ENCODE measurements at regions not wholly inside any gene's neighbourhood (a gene's known extent, or its start where the extent isn't known, plus 50 kb on each side); places are given as distances from the start of the nearest gene placed in this dataset.

GRCh38 chr14:71317385-71318096 lies 410.3 kb downstream of the PCNX1 start:
- Histone ChIP-seq H3K4me3 (ENCODE audit: insufficient read depth in 1 of 2, low read depth in 1 of 2, low read length in 2 of 2) (no peak overlapping the region), H2BK15ac (ENCODE audit: low read depth, poor library complexity, severe bottlenecking) (no peak overlapping the region), H3K4ac (ENCODE audit: low read depth in 1 of 2, low read length in 2 of 2) (no peak overlapping the region), H3K4me2 (ENCODE audit: low read length, poor library complexity, severe bottlenecking) (no peak overlapping the region), H2BK5ac (ENCODE audit: low read depth, low read length, poor library complexity, severe bottlenecking) (no peak overlapping the region), H3K36me3 (ENCODE audit: control insufficient read depth in 1 of 2, insufficient read depth in 2 of 2, low read depth in 1 of 2, low read length in 2 of 2) (no peaks in the 10 kb centered on the region), H2AFZ (ENCODE audit: low read depth, low read length) (no peak overlapping the region), H3K4me1 (ENCODE audit: control insufficient read depth, insufficient read depth, low read depth, low read length) (no peaks in the 10 kb centered on the region), H3K18ac (ENCODE audit: low read depth in 1 of 2, low read length in 2 of 2) (no peak overlapping the region), H2BK120ac (ENCODE audit: low read depth, low read length) (no peak overlapping the region), H3K9ac (ENCODE audit: low read length) (peak overlapping the region; percentile 42), H2AK5ac (ENCODE audit: low read length, severe bottlenecking) (no peak overlapping the region), H3K14ac (ENCODE audit: low read length in 2 of 2) (no peak overlapping the region), H2BK12ac (ENCODE audit: low read length in 2 of 2) (no peak overlapping the region), H4K8ac (ENCODE audit: low read length) (no peak overlapping the region), H3K79me1 (replicated peaks; ENCODE audit: low read length, poor library complexity, severe bottlenecking) (peaks cover 4% of the 10 kb centered on the region), H3K9me3 (ENCODE audit: control insufficient read depth, low read length) (no peaks in the 10 kb centered on the region), H3K23ac (ENCODE audit: low read length in 2 of 2) (no peak overlapping the region), H3K27ac (ENCODE audit: low read length, poor library complexity, severe bottlenecking) (no peak overlapping the region), H4K91ac (ENCODE audit: low read length) (no peak overlapping the region), H3K27me3 (ENCODE audit: control insufficient read depth in 1 of 2, insufficient read depth in 1 of 2, low read length in 2 of 2) (no peaks in the 10 kb centered on the region)
- WGBS, result 89% methylated on average over 4 of the region's 4 CpGs
- DNase-seq, result no peak

DNA sequence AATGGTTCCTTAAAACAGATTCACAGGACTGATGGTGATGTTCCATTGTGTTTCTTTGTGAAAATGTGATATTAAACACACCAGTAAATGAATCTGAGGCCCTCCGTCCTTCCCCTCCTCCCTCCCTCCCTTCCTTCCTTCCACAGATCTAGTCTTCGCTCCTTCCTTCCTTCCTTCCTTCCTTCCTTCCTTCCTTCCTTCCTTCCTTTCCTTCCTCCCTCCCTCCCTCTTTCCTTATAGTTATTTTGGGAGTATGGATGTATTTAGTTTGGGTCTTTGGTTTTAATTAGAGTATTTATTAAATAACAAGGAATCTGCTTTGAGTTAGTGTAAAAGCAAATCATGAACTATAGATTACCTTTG lies 410.8 kb downstream of the PCNX1 start:
- Histone ChIP-seq H3K79me1 (replicated peaks; ENCODE audit: low read length, poor library complexity, severe bottlenecking) (peaks cover 4% of the 10 kb centered on the region), H3K27me3 (ENCODE audit: control insufficient read depth in 1 of 2, insufficient read depth in 1 of 2, low read length in 2 of 2) (no peaks in the 10 kb centered on the region), H3K4me3 (ENCODE audit: insufficient read depth in 1 of 2, low read depth in 1 of 2, low read length in 2 of 2) (no peak overlapping the region), H3K36me3 (ENCODE audit: control insufficient read depth in 1 of 2, insufficient read depth in 2 of 2, low read depth in 1 of 2, low read length in 2 of 2) (no peaks in the 10 kb centered on the region), H3K9me3 (ENCODE audit: control insufficient read depth, low read length) (no peaks in the 10 kb centered on the region), H3K14ac (ENCODE audit: low read length in 2 of 2) (no peak overlapping the region), H4K8ac (ENCODE audit: low read length) (no peak overlapping the region), H2BK12ac (ENCODE audit: low read length in 2 of 2) (no peak overlapping the region), H3K9ac (ENCODE audit: low read length) (no peak overlapping the region), H3K4ac (ENCODE audit: low read depth in 1 of 2, low read length in 2 of 2) (no peak overlapping the region), H3K4me1 (ENCODE audit: control insufficient read depth, insufficient read depth, low read depth, low read length) (no peaks in the 10 kb centered on the region), H2AK5ac (ENCODE audit: low read length, severe bottlenecking) (no peak overlapping the region), H3K18ac (ENCODE audit: low read depth in 1 of 2, low read length in 2 of 2) (no peak overlapping the region), H3K27ac (ENCODE audit: low read length, poor library complexity, severe bottlenecking) (no peak overlapping the region), H2BK120ac (ENCODE audit: low read depth, low read length) (no peak overlapping the region), H2AFZ (ENCODE audit: low read depth, low read length) (no peak overlapping the region), H3K4me2 (ENCODE audit: low read length, poor library complexity, severe bottlenecking) (no peak overlapping the region), H4K91ac (ENCODE audit: low read length) (no peak overlapping the region), H2BK5ac (ENCODE audit: low read depth, low read length, poor library complexity, severe bottlenecking) (no peak overlapping the region), H2BK15ac (ENCODE audit: low read depth, poor library complexity, severe bottlenecking) (no peak overlapping the region), H3K23ac (ENCODE audit: low read length in 2 of 2) (no peak overlapping the region)
- no peak for DNase-seq
- WGBS, result 100% methylated on average over 2 of the region's 2 CpGs

DNA sequence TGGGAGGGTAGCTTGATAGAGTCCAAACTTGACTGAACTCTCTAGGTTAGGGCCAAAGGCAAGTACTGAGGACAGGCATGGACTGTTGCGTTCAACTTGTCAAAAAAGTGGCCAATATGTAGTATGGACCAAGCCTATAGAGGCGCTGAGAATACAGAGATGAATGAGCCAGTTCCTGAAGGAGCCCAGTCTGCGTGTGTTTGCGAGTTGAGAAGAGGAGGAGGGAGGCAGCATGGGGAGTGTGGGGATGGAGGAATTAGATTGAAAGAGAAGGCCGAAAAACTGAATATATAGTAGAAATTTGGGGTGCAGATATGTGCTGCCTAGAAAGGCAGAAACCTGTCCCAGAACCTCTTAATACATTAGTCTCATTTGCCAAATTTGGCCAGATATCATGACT lies 412.4 kb downstream of the PCNX1 start:
- H3K4me1 ChIP-seq (ENCODE audit: control insufficient read depth, insufficient read depth, low read depth, low read length), result no peaks in the 10 kb centered on the region
- H3K27me3 ChIP-seq (ENCODE audit: control insufficient read depth in 1 of 2, insufficient read depth in 1 of 2, low read length in 2 of 2), result no peaks in the 10 kb centered on the region
- no peak overlapping the region for H2BK5ac ChIP-seq (ENCODE audit: low read depth, low read length, poor library complexity, severe bottlenecking)
- peak overlapping the region; percentile 84 for H4K8ac ChIP-seq (ENCODE audit: low read length)
- H3K36me3 ChIP-seq (ENCODE audit: control insufficient read depth in 1 of 2, insufficient read depth in 2 of 2, low read depth in 1 of 2, low read length in 2 of 2), result no peaks in the 10 kb centered on the region
- no peaks in the 10 kb centered on the region for H3K9me3 ChIP-seq (ENCODE audit: control insufficient read depth, low read length)
- peak overlapping the region; percentile 92 for H3K9ac ChIP-seq (ENCODE audit: low read length)
- no peak overlapping the region for H2AK5ac ChIP-seq (ENCODE audit: low read length, severe bottlenecking)
- no peak overlapping the region for H2BK12ac ChIP-seq (ENCODE audit: low read length in 2 of 2)
- H3K18ac ChIP-seq (ENCODE audit: low read depth in 1 of 2, low read length in 2 of 2), result peak overlapping the region in 1 of 2 experiments; percentile 2
- H3K4me2 ChIP-seq (ENCODE audit: low read length, poor library complexity, severe bottlenecking), result peak overlapping the region; percentile 81
- WGBS, result 36% methylated on average over 4 of the region's 5 CpGs
- H3K79me1 ChIP-seq (replicated peaks; ENCODE audit: low read length, poor library complexity, severe bottlenecking), result peaks cover 6% of the 10 kb centered on the region
- no peak overlapping the region for H2BK120ac ChIP-seq (ENCODE audit: low read depth, low read length)
- H3K23ac ChIP-seq (ENCODE audit: low read length in 2 of 2), result no peak overlapping the region
- peak overlapping the region; percentile 61 to 94 for H3K4me3 ChIP-seq (ENCODE audit: insufficient read depth in 1 of 2, low read depth in 1 of 2, low read length in 2 of 2)
- H3K27ac ChIP-seq (ENCODE audit: low read length, poor library complexity, severe bottlenecking), result peak overlapping the region; percentile 49
- H3K14ac ChIP-seq (ENCODE audit: low read length in 2 of 2), result no peak overlapping the region
- H2BK15ac ChIP-seq (ENCODE audit: low read depth, poor library complexity, severe bottlenecking), result no peak overlapping the region
- DNase-seq, result no peak
- peak overlapping the region; percentile 39 for H4K91ac ChIP-seq (ENCODE audit: low read length)
- H2AFZ ChIP-seq (ENCODE audit: low read depth, low read length), result peak overlapping the region; percentile 66
- H3K4ac ChIP-seq (ENCODE audit: low read depth in 1 of 2, low read length in 2 of 2), result peak overlapping the region in 1 of 2 experiments; percentile 37

GRCh38 chr14:71320107-71320733 lies 413.0 kb downstream of the PCNX1 start, which contains the start of gene SIPA1L1:
Gene SIPA1L1 (plus strand): TSS chr14:71320476.
- peak within 1 kb of the TSS in 1 of 2 experiments; percentile 83 for H3K14ac ChIP-seq (ENCODE audit: low read length in 2 of 2)
- peak within 1 kb of the TSS; percentile 81 for H3K4me2 ChIP-seq (ENCODE audit: low read length, poor library complexity, severe bottlenecking)
- peak within 1 kb of the TSS in 1 of 2 experiments; percentile 68 for H2BK12ac ChIP-seq (ENCODE audit: low read length in 2 of 2)
- peak within 1 kb of the TSS; percentile 92 for H2BK120ac ChIP-seq (ENCODE audit: low read depth, low read length)
- H3K27me3 ChIP-seq (ENCODE audit: control insufficient read depth in 1 of 2, insufficient read depth in 1 of 2, low read length in 2 of 2), result no peaks in the 10 kb centered on the region
- no peaks in the 10 kb centered on the region for H3K9me3 ChIP-seq (ENCODE audit: control insufficient read depth, low read length)
- H3K4me3 ChIP-seq (ENCODE audit: insufficient read depth in 1 of 2, low read depth in 1 of 2, low read length in 2 of 2), result peak within 1 kb of the TSS; percentile 88 to 94
- H3K18ac ChIP-seq (ENCODE audit: low read depth in 1 of 2, low read length in 2 of 2), result peak within 1 kb of the TSS; percentile 89 to 94
- H3K79me1 ChIP-seq (replicated peaks; ENCODE audit: low read length, poor library complexity, severe bottlenecking), result peaks cover 9% of the 10 kb centered on the region
- H2BK5ac ChIP-seq (ENCODE audit: low read depth, low read length, poor library complexity, severe bottlenecking), result peak within 1 kb of the TSS; percentile 79
- peak within 1 kb of the TSS; percentile 86 for H4K91ac ChIP-seq (ENCODE audit: low read length)
- peak within 1 kb of the TSS; percentile 98 for H2BK15ac ChIP-seq (ENCODE audit: low read depth, poor library complexity, severe bottlenecking)
- H3K9ac ChIP-seq (ENCODE audit: low read length), result peak within 1 kb of the TSS; percentile 92
- DNase-seq, result peak; percentile 99
- H3K27ac ChIP-seq (ENCODE audit: low read length, poor library complexity, severe bottlenecking), result peak within 1 kb of the TSS; percentile 81
- no peaks in the 10 kb centered on the region for H3K36me3 ChIP-seq (ENCODE audit: control insufficient read depth in 1 of 2, insufficient read depth in 2 of 2, low read depth in 1 of 2, low read length in 2 of 2)
- peak within 1 kb of the TSS; percentile 87 for H4K8ac ChIP-seq (ENCODE audit: low read length)
- 0% methylated on average over 19 of the region's 52 CpGs for WGBS
- peak within 1 kb of the TSS; percentile 72 to 75 for H3K4ac ChIP-seq (ENCODE audit: low read depth in 1 of 2, low read length in 2 of 2)
- H3K23ac ChIP-seq (ENCODE audit: low read length in 2 of 2), result peak within 1 kb of the TSS; percentile 89 to 90
- H2AK5ac ChIP-seq (ENCODE audit: low read length, severe bottlenecking), result no peak within 1 kb of the TSS
- peak within 1 kb of the TSS; percentile 79 for H2AFZ ChIP-seq (ENCODE audit: low read depth, low read length)
- H3K4me1 ChIP-seq (ENCODE audit: control insufficient read depth, insufficient read depth, low read depth, low read length), result no peaks in the 10 kb centered on the region

All from mesenchymal stem cell (in vitro differentiated cells and primary cell).